ENCODE measurements at regions not wholly inside any gene's neighbourhood (a gene's known extent, or its start where the extent isn't known, plus 50 kb on each side); places are given as distances from the start of the nearest gene placed in this dataset.

DNA sequence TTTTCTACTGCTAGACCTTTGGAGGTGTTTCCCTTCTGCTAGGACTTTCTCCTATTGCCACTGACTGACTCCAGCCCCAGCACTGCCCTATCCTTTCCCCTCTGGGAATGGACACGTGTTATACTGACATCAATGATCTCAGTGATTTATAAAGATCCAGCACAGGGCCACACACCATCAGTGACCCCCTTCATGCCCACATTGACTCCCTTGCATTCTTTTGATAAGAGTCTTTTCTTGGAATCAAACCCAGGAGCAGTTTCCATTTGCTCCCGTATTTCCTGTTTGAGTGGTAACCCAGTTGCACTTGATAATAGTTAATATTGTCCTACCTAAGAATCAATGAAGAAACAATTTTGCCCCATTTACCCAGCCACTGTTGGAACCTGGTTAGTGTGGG, 501.0 kb upstream of the USP24 start:
- no peak for DNase-seq (ENCODE audit: low spot score)

DNA sequence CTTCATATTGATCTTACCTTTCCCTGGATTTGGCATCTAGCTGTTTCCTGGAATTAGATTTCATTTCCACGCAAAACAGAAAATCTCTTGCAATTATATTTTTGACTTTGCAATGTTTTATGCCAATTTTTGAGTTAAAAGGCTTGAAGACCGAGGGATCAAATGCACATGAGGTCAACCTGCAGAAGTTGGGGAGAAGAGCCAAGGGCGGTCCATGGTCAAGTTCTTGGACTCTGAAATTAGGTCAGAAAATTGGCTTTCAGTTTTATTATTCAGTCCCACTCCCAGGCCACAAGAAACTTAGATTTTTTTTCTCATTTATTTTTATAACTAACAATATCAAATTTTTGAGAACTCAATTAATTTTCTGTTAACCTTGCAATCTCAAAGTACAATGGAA, 499.1 kb upstream of the USP24 start:
- no peak for DNase-seq (ENCODE audit: low spot score)

DNA sequence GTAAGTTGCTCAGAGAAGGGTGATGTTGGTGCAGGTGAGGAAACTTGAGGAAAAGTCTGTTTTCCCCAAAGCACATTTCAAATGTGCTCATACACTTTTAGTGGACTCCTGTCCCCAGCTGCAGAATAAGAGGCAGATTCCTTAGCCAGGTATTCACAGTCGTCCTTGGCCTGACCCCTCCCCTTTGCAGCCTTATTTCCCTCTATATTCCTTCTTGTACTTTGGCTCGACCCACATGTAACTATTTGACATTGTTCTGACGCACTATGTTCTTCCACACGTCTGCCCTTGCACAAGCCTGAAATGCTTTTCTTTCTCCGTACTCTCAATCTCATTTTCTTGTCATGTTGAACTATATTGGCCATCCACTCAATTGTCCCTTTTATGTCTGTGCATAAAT, 498.4 kb upstream of the USP24 start:
- DNase-seq (ENCODE audit: low spot score), result no peak

DNA sequence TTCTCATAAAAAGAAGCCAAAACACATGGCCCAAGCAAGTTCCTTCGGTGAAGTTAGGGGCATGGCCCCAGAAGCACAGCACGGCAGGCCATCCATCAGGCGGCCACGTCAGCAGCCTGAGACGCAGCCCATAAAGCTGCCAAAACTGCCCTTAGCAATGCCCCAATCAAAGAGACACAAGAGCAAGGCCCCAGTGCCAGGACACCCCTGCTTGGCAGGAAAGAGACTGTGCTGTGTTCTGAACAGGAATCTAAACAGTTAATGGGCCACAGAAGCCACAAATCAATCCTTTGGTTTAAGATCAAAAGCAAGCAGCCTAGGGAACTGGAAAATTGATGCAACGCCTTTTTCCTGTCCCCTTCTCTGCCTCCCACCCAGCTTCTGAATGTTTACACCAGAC, 497.0 kb upstream of the USP24 start:
- DNase-seq (ENCODE audit: low spot score), result no peak

DNA sequence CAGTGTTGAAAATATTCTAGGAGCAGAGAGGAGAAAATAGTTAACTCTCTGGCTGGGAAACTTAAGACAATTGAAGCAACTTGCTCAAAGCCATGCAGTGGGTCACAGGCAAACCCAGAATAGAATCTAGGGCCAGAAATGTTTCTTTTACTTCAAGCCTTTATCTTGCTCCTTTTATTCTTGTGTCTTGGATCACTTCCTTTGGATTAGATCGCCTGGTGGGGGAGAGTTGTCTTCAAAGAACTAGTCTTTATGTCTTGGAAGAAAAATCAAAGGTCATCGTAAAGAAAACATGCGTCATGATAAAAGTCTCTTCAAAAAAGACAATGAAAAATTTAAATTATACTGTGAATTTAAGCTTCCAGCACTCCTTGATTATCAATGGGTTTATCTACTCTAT, 493.6 kb upstream of the USP24 start:
- no peak for DNase-seq (ENCODE audit: low spot score)

DNA sequence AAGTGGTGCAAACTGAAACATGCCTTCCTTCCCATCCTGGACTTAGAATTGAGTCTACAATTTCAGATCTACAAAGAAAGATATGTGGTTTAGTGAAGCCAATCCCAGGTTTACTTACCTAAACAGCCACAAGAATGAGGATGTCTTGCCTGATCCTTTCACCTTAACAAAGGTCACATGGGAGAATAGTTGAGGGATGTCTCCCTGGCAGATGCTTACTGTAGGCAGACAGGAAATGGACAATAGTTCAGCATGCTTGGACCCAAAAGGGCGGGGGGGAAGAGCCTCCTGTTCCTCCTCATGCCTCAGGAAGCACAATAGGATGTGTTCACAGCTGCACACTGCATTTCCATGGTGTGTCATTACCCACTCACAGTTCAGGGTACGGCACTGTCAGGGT, 492.7 kb upstream of the USP24 start:
- no peak for DNase-seq (ENCODE audit: low spot score)

DNA sequence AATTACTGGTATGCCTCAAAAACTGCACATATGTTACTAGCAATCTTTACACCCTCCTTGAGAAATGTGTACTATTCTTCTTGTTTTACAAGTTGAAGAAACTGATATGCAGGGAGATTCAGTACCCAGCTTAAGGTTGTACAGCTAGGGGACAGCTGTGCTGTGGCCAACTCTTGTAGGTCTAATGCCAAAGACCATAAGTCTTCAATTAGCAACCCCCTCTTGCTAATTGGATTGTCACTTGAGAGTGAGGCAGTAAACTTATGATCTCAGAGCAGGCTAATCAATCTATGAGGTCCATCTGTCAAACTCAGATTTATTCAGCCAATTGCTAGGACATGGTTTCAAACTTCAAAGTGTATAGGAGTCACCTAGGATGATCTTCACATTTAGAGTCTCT, 492.0 kb upstream of the USP24 start:
- DNase-seq (ENCODE audit: low spot score), result no peak

DNA sequence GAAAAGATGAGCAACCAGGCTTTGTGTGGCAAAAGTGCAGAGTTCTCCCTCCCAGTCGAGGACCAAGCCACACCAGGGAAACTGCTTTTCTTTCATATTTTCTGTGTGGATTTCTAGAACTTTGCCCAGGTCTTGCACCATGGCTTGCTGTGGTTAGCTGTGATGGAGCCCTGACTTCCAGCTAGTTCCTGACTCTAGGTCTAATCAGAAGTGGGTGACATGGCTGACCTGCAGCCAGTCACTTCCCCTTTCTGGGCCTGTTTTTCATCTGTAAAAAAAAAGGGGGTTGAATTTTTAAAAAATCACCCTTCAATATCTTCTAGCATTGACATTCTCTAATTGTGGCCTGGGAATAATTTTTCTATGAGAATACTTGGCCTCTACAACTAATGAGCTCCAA, 491.2 kb upstream of the USP24 start:
- no peak for DNase-seq (ENCODE audit: low spot score)

DNA sequence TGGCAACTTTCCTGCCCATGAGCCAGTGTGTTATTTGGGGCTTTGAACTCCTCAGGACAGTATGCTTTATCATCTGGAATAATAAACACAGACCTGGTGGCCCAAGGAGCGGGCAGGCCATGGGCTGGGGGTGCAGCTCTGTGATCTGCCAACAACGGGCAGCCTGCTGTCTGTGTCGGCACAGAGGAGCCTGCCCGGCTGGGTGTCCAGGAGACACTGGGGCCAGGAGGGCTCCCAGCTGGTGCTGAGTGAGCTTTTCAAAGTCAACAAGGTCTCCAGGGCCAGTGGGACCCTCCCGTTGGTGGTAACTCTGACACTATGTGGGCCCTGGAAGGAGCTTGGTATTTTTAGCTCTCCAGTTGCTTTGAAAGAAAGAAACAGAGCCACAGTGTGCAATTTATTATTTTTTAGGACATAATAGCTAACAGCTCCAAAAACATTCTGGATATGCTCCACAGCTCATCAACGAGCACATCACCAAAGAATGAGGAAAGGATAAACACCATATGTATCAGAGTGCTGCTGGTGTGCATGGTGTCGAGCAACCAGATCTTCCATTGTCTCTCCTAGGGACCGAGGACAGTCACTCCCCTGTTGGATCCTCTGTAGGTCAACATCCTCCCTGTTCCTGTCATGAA, 488.7 kb upstream of the USP24 start:
- no peak for DNase-seq (ENCODE audit: low spot score)

DNA sequence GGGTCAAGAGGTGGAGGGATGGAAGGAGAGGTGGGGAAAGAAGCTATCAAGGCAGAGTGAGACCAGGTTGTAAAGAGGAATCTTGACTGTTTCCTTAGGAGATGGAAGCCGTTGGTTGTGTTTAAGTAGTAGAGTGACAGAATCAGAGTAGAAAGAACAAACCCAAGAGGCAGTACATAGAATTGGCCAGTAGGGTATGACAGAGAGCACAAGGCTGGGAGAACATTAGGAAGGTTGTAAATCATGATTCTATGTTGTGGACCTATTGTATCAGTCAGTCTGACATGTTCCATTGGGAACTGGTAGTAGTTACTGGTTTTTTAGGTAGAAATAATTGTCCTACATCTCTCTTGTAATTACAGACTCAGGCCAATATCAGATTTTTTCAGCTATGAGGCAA, 486.9 kb upstream of the USP24 start:
- no peak for DNase-seq (ENCODE audit: low spot score)

DNA sequence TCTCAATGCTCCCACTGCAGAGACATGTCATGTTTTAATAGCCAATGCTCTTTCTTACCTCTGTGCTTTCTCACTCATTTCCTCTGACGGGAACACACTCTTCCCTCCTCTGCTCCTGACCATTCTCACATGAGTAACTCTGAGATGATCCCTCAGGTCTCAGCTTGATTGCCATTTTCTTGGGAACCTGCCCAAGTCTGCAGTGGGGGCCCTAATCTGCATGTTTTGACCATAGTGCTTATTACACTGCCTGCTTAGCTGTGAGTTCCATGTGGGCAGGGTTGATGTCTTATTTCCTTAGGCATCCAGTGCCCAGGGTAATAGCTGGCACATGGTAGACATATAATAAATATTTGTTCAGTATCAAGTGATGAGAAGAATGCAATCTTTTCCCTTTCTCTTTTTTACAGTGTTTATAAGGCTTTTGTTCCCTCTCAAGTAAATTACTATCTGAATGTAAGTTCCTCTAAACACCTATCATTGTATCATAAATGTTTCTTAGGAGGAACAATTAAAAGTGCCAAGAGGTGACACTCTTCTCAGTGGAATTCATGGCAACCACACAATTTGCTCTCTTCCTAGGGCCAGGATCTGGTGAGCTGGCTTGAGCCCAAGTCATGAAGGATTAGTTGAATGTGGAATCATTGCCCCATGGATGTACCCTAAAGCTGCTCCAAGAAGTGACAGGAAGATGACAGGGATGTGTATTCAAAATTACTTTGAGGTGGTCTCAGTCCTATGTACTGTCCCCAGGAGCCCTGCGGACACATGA, 485.4 kb upstream of the USP24 start:
- DNase-seq (ENCODE audit: low spot score), result no peak

DNA sequence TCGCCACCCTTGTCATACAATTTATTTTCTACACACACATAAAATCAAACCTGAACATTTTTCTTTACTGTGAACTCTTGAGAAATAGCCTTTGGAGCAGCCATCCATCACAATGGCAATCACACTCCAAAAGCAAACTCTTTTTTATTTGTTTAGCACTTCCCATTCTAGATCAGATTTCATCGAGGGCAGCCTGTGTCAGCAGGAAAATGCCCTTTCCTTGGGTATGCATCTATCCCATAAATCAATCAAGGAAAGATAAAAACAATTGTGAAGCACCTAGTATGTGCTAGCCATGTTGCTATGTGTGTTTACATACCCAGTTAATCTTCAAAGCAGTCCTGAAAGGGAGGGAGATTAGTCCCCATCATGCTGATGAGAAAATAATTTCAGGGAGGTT, 484.1 kb upstream of the USP24 start:
- no peak for DNase-seq (ENCODE audit: low spot score)

DNA sequence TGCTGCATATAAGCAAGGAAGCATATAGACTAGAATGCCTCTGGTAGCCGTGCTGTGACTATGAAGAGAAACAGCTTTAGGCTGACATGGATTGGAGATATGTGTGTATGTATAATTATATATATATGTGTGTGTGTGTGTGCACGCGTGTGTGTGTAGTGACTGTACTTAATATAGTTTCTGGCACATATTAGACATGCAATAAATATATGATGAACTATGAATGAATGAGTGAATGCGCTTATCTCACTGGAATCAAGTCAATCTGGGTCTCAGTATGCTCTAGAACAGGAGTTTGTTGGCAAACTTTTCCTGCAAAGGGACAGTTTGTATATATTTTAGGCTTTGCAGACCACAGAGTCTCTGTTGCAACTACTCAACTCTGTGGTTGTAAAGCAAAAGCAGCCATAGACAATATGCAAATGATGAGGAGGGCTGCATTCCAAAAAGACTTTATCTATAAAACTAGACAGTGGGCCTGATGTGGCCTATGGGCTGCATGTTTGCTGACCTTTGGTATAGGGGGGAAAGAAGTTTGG, 482.9 kb upstream of the USP24 start:
- no peak for DNase-seq (ENCODE audit: low spot score)

DNA sequence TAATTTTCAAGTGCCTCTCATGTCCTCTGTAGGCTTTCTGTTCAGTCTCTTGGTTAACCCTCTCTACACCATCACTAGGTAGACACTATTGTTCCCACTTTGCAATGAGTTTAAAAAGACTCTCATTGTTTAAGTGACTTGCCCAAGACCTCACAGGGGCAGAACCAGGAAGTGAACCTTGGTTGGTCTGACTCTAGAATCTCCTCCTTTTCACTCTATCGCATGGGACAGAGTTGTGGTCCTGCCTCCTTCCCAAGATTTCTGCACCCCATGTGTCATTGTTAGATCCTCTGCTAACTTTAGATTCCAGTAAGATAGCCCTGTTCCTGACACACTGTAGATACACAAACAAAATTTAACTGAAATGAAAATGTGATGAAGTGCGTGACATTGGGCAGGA, 481.7 kb upstream of the USP24 start:
- no peak for DNase-seq (ENCODE audit: low spot score)

DNA sequence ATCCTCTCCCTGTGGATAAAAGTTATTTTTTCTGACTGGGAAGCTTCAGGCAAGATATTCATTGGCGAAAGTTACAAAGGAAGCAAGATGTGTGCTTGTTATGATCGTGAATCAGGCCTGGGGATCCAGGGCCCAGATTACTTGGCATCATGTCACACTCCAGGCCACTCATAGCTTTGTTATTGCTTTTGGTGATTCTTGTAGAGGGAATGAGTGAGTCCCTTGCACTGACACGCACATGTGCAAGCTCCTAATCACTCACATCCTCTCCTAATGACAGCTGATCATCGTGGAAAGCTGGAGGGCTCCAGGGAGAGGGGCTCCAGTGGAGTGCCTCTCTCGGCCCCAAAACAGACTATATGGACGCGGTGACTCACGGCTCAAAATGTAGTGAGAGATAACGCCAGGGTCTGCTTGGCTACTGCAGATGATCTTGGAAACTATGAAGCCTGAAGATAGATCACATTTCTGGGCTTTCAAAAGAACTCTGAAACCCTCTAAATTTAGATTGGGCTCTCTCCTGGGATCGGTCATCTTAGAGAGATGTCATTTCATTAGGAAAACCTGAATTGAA, 481.1 kb upstream of the USP24 start:
- no peak for DNase-seq (ENCODE audit: low spot score)

DNA sequence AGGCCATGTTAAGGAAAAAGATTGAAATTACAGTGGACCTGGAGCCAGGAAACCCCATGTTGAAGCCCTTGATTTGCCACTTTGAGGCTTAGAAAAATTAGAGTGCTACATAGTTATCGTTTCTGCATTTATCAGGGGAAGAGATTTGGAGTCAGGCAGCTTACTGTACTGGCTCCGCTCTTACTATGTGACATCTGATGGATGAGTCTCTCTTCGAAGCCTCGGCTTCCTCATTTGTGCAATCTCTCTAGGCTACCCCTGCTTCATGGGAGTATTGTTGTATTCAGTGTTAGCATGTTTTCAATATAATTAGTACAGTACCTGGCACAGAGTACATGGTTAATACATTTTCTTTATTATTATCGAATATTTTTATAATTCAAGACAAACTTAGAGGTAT, 480.4 kb upstream of the USP24 start:
- no peak for DNase-seq (ENCODE audit: low spot score)

DNA sequence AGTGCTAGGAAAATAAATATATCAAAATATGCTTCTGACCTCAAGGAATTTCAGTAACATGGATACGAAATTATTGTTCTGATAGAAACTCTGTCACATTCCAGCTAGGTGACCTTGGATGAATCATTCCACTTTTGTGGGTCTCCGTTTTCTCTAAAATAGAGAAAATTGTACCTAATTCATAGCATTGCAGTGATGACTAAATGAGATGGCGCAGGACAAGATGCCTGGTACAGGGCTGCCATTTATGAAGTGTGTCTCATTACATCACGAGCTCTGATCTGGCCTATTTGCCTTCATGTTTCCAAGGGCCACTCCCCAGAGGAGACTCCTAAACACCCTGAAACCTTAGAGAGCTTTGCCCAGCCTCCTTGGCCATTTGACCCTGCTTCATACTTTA, 480.0 kb upstream of the USP24 start:
- no peak for DNase-seq (ENCODE audit: low spot score)

DNA sequence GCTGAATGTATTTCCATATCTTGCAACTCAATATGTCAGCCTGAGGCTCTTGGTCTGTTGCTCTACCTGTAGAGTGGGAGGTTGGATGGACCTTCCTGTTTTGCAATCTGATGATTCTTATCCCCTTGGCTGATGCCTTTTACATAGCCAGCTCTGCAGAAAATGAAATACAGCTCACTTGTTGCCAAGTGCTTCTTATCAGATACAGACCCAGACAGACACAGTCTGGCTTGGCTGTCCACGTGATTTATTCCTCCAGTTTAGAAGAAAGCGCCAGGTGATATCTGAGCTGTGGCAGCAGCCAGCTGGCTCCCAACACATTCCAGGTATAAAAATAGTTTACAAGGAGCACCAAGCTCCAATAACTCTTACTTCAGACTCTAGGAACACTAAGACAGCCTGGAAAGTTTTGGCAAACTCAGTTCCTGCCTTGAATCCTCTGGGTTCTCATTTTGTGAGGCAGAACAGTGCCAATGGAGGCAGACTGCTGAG, 479.2 kb upstream of the USP24 start:
- DNase-seq (ENCODE audit: low spot score), result no peak

DNA sequence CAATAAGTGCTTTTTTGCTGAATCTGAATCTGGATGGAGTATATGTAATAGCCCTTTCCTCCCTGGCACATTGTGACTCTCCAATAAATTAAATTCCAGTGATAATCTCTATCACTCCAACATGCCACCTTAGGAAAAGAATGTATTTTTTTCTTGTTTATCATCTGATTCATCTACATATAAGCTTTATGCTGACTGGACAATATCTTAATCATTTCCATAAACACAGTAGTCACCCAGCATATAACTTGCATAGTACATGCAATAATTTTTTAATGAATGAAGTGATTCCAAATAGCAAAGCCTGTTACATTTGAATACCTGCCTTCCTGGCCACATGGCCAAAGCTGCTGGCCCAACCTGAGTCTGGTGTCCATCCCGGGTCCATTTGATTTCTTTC, 477.6 kb upstream of the USP24 start:
- DNase-seq (ENCODE audit: low spot score), result no peak

DNA sequence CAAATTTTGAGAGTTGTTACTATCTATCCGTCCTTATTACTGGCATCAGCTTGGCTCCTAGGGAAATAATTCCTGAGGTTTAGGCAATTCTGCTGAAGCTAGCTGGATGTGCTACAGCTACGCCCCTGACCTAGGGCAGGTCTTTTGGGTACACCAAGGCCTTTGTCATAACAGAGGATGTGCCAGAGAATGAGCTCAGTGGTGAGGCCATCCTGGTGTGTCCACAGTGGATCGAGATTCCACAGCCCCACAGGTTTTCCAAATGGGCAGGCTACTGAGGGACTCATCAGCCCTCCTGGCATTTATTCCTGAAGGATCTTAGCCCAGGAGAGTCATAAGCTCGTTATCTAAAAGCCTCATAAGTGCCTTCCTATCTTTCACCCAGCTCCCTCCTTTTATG, 475.2 kb upstream of the USP24 start:
- DNase-seq (ENCODE audit: low spot score), result no peak

DNA sequence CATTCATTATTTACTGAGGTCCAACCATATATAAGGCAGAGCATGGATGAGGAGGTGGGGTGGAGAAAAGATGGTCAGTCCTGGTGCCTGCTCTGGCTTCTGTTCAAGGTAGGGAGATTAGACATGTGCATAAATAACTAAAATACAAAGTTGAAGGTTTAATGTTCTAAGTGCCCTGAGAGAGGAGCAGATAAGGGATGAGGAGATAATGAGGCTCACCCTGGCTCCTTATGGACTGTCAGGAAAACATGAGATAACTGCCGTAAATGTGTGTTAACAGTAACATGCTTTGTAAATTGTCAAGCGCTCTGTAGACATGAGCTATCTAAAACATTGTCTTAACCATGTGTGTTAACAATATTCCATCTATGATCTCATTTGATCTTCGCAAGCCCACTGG, 474.6 kb upstream of the USP24 start:
- DNase-seq (ENCODE audit: low spot score), result no peak

DNA sequence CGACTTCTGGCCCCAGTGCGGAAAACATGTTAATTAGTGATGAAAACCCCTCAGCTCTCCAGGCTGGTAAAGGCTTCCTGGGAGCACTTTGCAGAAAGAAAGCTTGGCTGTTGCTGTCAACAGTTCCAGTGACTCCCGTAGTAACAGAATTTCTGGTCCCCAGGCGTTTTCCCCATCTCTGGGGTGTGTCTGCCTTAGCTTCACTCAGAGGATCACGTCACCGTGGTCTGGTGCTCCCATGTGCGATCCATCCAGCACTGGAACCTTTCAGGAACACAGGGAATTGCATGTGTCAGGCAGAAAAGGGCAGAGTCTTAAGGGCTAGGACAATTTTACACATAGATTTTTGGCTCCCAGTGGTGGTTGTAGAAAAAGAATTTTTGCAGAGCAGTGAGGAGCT, 470.4 kb upstream of the USP24 start:
- no peak for DNase-seq (ENCODE audit: low spot score)

DNA sequence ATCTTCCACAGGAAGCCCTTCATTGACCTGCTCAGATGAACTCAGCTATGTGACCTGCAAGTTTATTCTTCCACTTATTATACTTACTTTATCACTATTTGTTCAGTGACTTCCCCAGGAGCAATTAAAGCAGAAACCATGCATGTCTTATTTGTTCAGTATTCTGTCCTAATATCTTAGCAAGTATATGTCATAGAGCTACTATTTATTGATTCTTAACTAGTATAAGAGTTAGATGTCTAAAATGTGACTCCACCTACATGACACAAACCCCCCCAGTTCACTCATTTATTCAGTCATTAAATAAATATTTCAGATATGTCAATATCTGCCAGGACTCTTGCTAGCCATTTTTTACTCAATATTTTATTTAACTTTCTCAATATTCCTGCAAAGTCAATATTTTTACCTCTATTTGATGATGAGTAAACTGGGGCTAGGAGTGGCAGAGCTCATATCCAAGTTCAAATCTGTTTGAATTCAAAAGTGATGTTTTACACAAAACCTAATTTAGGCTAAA, 469.0 kb upstream of the USP24 start:
- DNase-seq (ENCODE audit: low spot score), result no peak

All from CD4-positive, alpha-beta T cell treated with Interleukin-6 at 100 ng/mL for 8 hours (primary cell).